Nephron (organoid): ENCODE measurements at regions not wholly inside any gene's neighbourhood (a gene's known extent, or its start where the extent isn't known, plus 50 kb on each side); places are given as distances from the start of the nearest gene placed in this dataset.
A peak's percentile ranks its signal among the peaks of the same experiment; 100 is the strongest.
"Not testable (repeated sequence)": the region's sequence is repeated elsewhere in the genome, so short reads cannot be mapped to it uniquely, and the experiment has no call there.

ENCODE experiments used
- H3K27ac Mint-ChIP-seq, 3 experiments: 2 replicates each; pipeline ENCODE4 v1.8.0; 2020; ENCODE audit warnings: mixed read lengths in 3 of 3, mild to moderate bottlenecking in 2 of 3, moderate library complexity in 1 of 3
- H3K27me3 Mint-ChIP-seq: 2 replicates; pipeline ENCODE4 v1.8.0; 2021; ENCODE audit warnings: low read depth, mild to moderate bottlenecking, moderate library complexity, mixed read lengths
- H3K36me3 Mint-ChIP-seq: 2 replicates; pipeline ENCODE4 v1.8.0; 2020; ENCODE audit warnings: low read depth, mixed read lengths
- H3K4me1 Mint-ChIP-seq: 2 replicates; pipeline ENCODE4 v1.8.0; 2020; ENCODE audit warnings: mixed read lengths
- H3K4me3 Mint-ChIP-seq, 3 experiments: 2 replicates each; pipeline ENCODE4 v1.8.0; 2020; ENCODE audit warnings: mild to moderate bottlenecking in 3 of 3, mixed read lengths in 3 of 3, moderate library complexity in 2 of 3
- H3K9me3 Mint-ChIP-seq: 2 replicates; pipeline ENCODE4 v1.8.0; 2020; ENCODE audit warnings: mixed read lengths
- CTCF ChIP-seq, 3 experiments: fragments of 200-600 bp; sonication (generic); IDR thresholded peaks; one replicate each; pipeline ENCODE4 v1.5.0; 2021; ENCODE audit warnings: antibody characterized with exemption in 3 of 3; ENCODE audit not compliant: unreplicated experiment in 3 of 3

- Mint-ChIP-seq H3K36me3 (no peaks in the 10 kb centered on the region), H3K9me3 (peaks cover 3% of the 10 kb centered on the region), H3K4me3 (peak overlapping the region in 1 of 3 experiments; percentile 5), H3K27ac (peak overlapping the region; percentile 55 to 86 (median 78)), H3K27me3 (peaks cover 9% of the 10 kb centered on the region), H3K4me1 (peaks cover 23% of the 10 kb centered on the region)
- TF ChIP-seq CTCF (IDR thresholded peaks at IDR 0.05; ENCODE audit: unreplicated experiment in 3 of 3): no peak
Measured at GRCh38 chr2:105674859-105675541, 69.7 kb upstream of the NCK2 start.

DNA sequence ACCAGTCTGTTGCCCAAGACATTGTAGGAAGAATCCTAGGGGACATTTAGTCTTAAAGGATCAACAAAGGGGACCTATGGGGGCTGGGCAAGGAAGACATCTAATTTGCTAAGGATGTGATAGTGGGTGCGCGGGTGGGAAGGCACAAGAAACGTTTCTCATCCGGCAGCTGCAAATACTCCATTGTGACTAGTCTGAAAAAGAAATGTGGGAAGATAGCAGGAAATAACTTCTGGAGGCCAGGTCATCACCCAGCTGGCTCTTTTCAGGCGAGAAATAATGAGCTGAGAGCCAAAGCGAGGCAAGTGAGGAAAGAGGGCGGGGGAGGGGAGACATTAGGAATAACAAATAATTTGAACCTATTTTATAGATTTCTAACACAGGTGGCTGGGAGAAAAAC, 70.3 kb upstream of the NCK2 start:
- Mint-ChIP-seq H3K36me3 (no peaks in the 10 kb centered on the region), H3K27me3 (peaks cover 9% of the 10 kb centered on the region), H3K4me1 (peaks cover 23% of the 10 kb centered on the region), H3K4me3 (peak overlapping the region in 1 of 3 experiments; percentile 6), H3K9me3 (peaks cover 3% of the 10 kb centered on the region), H3K27ac (peak overlapping the region; percentile 55 to 86 (median 78))
- no peak for TF ChIP-seq CTCF (IDR thresholded peaks at IDR 0.05; ENCODE audit: unreplicated experiment in 3 of 3)

DNA sequence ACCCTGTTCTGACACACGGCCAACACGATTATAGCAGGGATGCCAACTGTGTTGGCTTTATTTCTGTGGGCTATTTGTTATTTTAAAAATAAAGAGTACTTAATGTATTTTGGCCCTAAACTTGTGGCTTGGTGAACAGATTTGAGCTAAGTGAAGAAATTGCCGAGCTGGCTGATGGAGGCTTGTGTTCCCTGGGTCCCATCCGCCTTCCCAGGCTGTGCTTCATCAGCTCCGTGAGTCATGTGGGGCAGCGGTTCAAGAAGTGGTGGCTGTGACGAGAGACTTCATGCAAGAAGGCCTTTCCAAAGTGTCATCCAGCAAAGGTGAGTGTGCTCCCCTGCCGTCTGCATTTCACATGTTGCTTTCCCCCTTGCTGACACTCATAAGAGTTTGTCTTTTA, 73.6 kb upstream of the NCK2 start:
- H3K9me3 Mint-ChIP-seq: peaks cover 20% of the 10 kb centered on the region
- peaks cover 9% of the 10 kb centered on the region for H3K27me3 Mint-ChIP-seq
- peaks cover 22% of the 10 kb centered on the region for H3K4me1 Mint-ChIP-seq
- H3K27ac Mint-ChIP-seq: no peak overlapping the region
- H3K4me3 Mint-ChIP-seq: no peak overlapping the region
- H3K36me3 Mint-ChIP-seq: no peaks in the 10 kb centered on the region
- no peak for TF ChIP-seq CTCF (IDR thresholded peaks at IDR 0.05; ENCODE audit: unreplicated experiment in 3 of 3)

- Mint-ChIP-seq H3K27me3 (peaks cover 9% of the 10 kb centered on the region), H3K9me3 (peaks cover 32% of the 10 kb centered on the region), H3K27ac (no peak overlapping the region), H3K36me3 (no peaks in the 10 kb centered on the region), H3K4me1 (peaks cover 5% of the 10 kb centered on the region), H3K4me3 (no peak overlapping the region)
- no peak for TF ChIP-seq CTCF (IDR thresholded peaks at IDR 0.05; ENCODE audit: unreplicated experiment in 3 of 3)
Measured at GRCh38 chr2:105669384-105669891, 75.3 kb upstream of the NCK2 start.

GRCh38 chr2:105665480-105665879, 79.2 kb upstream of the NCK2 start:
- Mint-ChIP-seq H3K4me1 (no peaks in the 10 kb centered on the region), H3K9me3 (peaks cover 42% of the 10 kb centered on the region), H3K27me3 (peaks cover 2% of the 10 kb centered on the region), H3K36me3 (no peaks in the 10 kb centered on the region), H3K4me3 (no peak overlapping the region), H3K27ac (no peak overlapping the region)
- TF ChIP-seq CTCF (IDR thresholded peaks at IDR 0.05; ENCODE audit: unreplicated experiment in 3 of 3): no peak

GRCh38 chr2:105660489-105660888, 84.2 kb upstream of the NCK2 start:
- Mint-ChIP-seq H3K9me3 (peaks cover 24% of the 10 kb centered on the region), H3K36me3 (no peaks in the 10 kb centered on the region), H3K4me1 (no peaks in the 10 kb centered on the region), H3K4me3 (no peak overlapping the region), H3K27me3 (no peaks in the 10 kb centered on the region), H3K27ac (no peak overlapping the region)
- TF ChIP-seq CTCF (IDR thresholded peaks at IDR 0.05; ENCODE audit: unreplicated experiment in 3 of 3): no peak

GRCh38 chr2:105655723-105656606, 88.7 kb upstream of the NCK2 start:
- not testable (repeated sequence) for H3K27me3 Mint-ChIP-seq, H3K4me3 Mint-ChIP-seq, H3K4me1 Mint-ChIP-seq, H3K9me3 Mint-ChIP-seq, H3K36me3 Mint-ChIP-seq, H3K27ac Mint-ChIP-seq
